SK-N-SH treated with all-trans-retinoic acid at 6 μM for 48 hours (cell line): ENCODE measurements at regions not wholly inside any gene's neighbourhood (a gene's known extent, or its start where the extent isn't known, plus 50 kb on each side); places are given as distances from the start of the nearest gene placed in this dataset.

ENCODE experiments used
- ATAC-seq: fragments of 200-7000 bp; cut with Tn5 transposase; 3 replicates; pipeline ENCODE4 v1.9.1; 2020; ENCODE audit warnings: mild to moderate bottlenecking, moderate library complexity
- ARNTL ChIP-seq: fragments of 450-650 bp; formaldehyde crosslinking; IDR thresholded peaks from 2 replicates; pipeline ENCODE4 v1.5.0; 2020; ENCODE audit warnings: low read depth, mild to moderate bottlenecking, moderate library complexity, borderline replicate concordance
- BACH2 ChIP-seq: fragments of 250-450 bp; sonication (Bioruptor Pico); IDR thresholded peaks from 2 replicates; pipeline ENCODE4 v1.9.0; 2021; ENCODE audit warnings: mild to moderate bottlenecking, borderline replicate concordance
- CREB5 ChIP-seq: fragments of 250-450 bp; sonication (Bioruptor Pico); IDR thresholded peaks from 2 replicates; pipeline ENCODE4 v1.5.1; 2020; ENCODE audit warnings: low read depth, mild to moderate bottlenecking, moderate library complexity
- CSDC2 ChIP-seq: fragments of 250-450 bp; sonication (Bioruptor Pico); IDR thresholded peaks from 2 replicates; pipeline ENCODE4 v1.5.0; 2020; ENCODE audit warnings: mild to moderate bottlenecking, moderate library complexity
- ESRRG ChIP-seq: fragments of 250-450 bp; sonication (Bioruptor Pico); IDR thresholded peaks from 2 replicates; pipeline ENCODE4 v1.6.1; 2021; ENCODE audit warnings: mild to moderate bottlenecking
- GLIS3 ChIP-seq: fragments of 250-450 bp; sonication (Bioruptor Pico); IDR thresholded peaks from 2 replicates; pipeline ENCODE4 v1.5.0; 2020; ENCODE audit warnings: mild to moderate bottlenecking, moderate library complexity
- ISL1 ChIP-seq: fragments of 250-450 bp; sonication (Bioruptor Pico); IDR thresholded peaks from 2 replicates; pipeline ENCODE4 v2.1.2; 2022; ENCODE audit warnings: mild to moderate bottlenecking, moderate library complexity
- OSR1 ChIP-seq: fragments of 250-450 bp; sonication (Bioruptor Pico); IDR thresholded peaks from 2 replicates; pipeline ENCODE4 v1.8.0; 2022; ENCODE audit warnings: moderate library complexity, mild to moderate bottlenecking, inconsistent platforms
- PPARA ChIP-seq: fragments of 250-450 bp; sonication (Bioruptor Pico); IDR thresholded peaks from 2 replicates; pipeline ENCODE4 v1.5.0; 2020; ENCODE audit warnings: mild to moderate bottlenecking, borderline replicate concordance
- RARB ChIP-seq: fragments of 250-450 bp; sonication (Bioruptor Pico); IDR thresholded peaks from 2 replicates; pipeline ENCODE4 v1.8.0; 2021; ENCODE audit warnings: mild to moderate bottlenecking, moderate library complexity
- SNAI2 ChIP-seq: fragments of 250-450 bp; sonication (Bioruptor Pico); IDR thresholded peaks from 2 replicates; pipeline ENCODE4 v1.5.0; 2020; ENCODE audit warnings: mild to moderate bottlenecking, moderate library complexity
- TCF4 ChIP-seq: fragments of 250-450 bp; sonication (Bioruptor Pico); IDR thresholded peaks from 2 replicates; pipeline ENCODE4 v1.8.0; 2021; ENCODE audit warnings: mild to moderate bottlenecking, moderate library complexity, borderline replicate concordance
- TOX ChIP-seq: fragments of 250-450 bp; sonication (Bioruptor Pico); IDR thresholded peaks from 2 replicates; pipeline ENCODE4 v1.8.0; 2021; ENCODE audit warnings: mild to moderate bottlenecking, moderate library complexity, borderline replicate concordance
- ZC3H10 ChIP-seq: fragments of 250-450 bp; sonication (Bioruptor Pico); IDR thresholded peaks from 2 replicates; pipeline ENCODE4 v1.5.1; 2021; ENCODE audit warnings: mild to moderate bottlenecking, moderate library complexity
- ZFP3 ChIP-seq: fragments of 250-450 bp; sonication (Bioruptor Pico); IDR thresholded peaks from 2 replicates; pipeline ENCODE4 v1.5.0; 2020; ENCODE audit warnings: mild to moderate bottlenecking, moderate library complexity
- ZFP30 ChIP-seq: fragments of 450-650 bp; formaldehyde crosslinking; IDR thresholded peaks from 2 replicates; pipeline ENCODE4 v1.5.0; 2022; ENCODE audit warnings: mild to moderate bottlenecking, moderate library complexity
- ZNF565 ChIP-seq: fragments of 450-650 bp; formaldehyde crosslinking; conservative IDR thresholded peaks from 2 replicates; pipeline ENCODE4 v1.5.0; 2020; ENCODE audit warnings: low read depth, mild to moderate bottlenecking, moderate library complexity
- ZNF70 ChIP-seq: fragments of 450-650 bp; formaldehyde crosslinking; IDR thresholded peaks from 2 replicates; pipeline ENCODE4 v1.5.0; 2020; ENCODE audit warnings: mild to moderate bottlenecking, moderate library complexity
- ZNF8 ChIP-seq: fragments of 450-650 bp; formaldehyde crosslinking; IDR thresholded peaks from 2 replicates; pipeline ENCODE4 v1.5.0; 2020; ENCODE audit warnings: mild to moderate bottlenecking, moderate library complexity
- TF ChIP-seq, protein P1 (sequence below): fragments of 250-450 bp; sonication (Bioruptor Pico); IDR thresholded peaks from 2 replicates; pipeline ENCODE4 v1.8.0; 2020; ENCODE audit warnings: mild to moderate bottlenecking, moderate library complexity, borderline replicate concordance
- TF ChIP-seq, protein P2 (sequence below): fragments of 250-450 bp; sonication (Bioruptor Pico); IDR thresholded peaks from 2 replicates; pipeline ENCODE4 v1.5.1; 2021; ENCODE audit warnings: mild to moderate bottlenecking, moderate library complexity
- TF ChIP-seq, protein P3 (sequence below): fragments of 250-450 bp; sonication (Bioruptor Pico); IDR thresholded peaks from 2 replicates; pipeline ENCODE4 v1.5.0; 2020; ENCODE audit warnings: mild to moderate bottlenecking, moderate library complexity
- TF ChIP-seq, protein P4 (sequence below): fragments of 250-450 bp; sonication (Bioruptor Pico); IDR thresholded peaks from 2 replicates; pipeline ENCODE4 v1.8.0; 2021; ENCODE audit warnings: low read depth, mild to moderate bottlenecking, moderate library complexity, borderline replicate concordance

- TF ChIP-seq, protein P1, sequence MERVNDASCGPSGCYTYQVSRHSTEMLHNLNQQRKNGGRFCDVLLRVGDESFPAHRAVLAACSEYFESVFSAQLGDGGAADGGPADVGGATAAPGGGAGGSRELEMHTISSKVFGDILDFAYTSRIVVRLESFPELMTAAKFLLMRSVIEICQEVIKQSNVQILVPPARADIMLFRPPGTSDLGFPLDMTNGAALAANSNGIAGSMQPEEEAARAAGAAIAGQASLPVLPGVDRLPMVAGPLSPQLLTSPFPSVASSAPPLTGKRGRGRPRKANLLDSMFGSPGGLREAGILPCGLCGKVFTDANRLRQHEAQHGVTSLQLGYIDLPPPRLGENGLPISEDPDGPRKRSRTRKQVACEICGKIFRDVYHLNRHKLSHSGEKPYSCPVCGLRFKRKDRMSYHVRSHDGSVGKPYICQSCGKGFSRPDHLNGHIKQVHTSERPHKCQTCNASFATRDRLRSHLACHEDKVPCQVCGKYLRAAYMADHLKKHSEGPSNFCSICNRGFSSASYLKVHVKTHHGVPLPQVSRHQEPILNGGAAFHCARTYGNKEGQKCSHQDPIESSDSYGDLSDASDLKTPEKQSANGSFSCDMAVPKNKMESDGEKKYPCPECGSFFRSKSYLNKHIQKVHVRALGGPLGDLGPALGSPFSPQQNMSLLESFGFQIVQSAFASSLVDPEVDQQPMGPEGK (CRISPR knock-in tag), result no peak
- no peak for TF ChIP-seq SNAI2 (CRISPR knock-in tag)
- TF ChIP-seq ZC3H10 (CRISPR knock-in tag), result no peak
- no peak for TF ChIP-seq RARB
- no peak for TF ChIP-seq OSR1 (CRISPR knock-in tag)
- no peak for TF ChIP-seq ZNF8 (CRISPR knock-in tag)
These were observed 127.8 kb downstream of the SEC61B start (continued) for GRCh38 chr9:99349870-99350269.

GRCh38 chr9:99350461-99350860 lies 128.4 kb downstream of the SEC61B start:
- ATAC-seq, result no peak
- no peak for TF ChIP-seq SNAI2 (CRISPR knock-in tag)
- TF ChIP-seq ARNTL, result no peak
- TF ChIP-seq BACH2 (CRISPR knock-in tag), result no peak
- TF ChIP-seq, protein P1 (CRISPR knock-in tag), result no peak
- TF ChIP-seq GLIS3 (CRISPR knock-in tag), result no peak
- TF ChIP-seq PPARA (CRISPR knock-in tag), result no peak
- no peak for TF ChIP-seq ZNF565 (CRISPR knock-in tag)
- no peak for TF ChIP-seq TCF4 (CRISPR knock-in tag)
- TF ChIP-seq ZC3H10 (CRISPR knock-in tag), result no peak
- TF ChIP-seq, protein P2, sequence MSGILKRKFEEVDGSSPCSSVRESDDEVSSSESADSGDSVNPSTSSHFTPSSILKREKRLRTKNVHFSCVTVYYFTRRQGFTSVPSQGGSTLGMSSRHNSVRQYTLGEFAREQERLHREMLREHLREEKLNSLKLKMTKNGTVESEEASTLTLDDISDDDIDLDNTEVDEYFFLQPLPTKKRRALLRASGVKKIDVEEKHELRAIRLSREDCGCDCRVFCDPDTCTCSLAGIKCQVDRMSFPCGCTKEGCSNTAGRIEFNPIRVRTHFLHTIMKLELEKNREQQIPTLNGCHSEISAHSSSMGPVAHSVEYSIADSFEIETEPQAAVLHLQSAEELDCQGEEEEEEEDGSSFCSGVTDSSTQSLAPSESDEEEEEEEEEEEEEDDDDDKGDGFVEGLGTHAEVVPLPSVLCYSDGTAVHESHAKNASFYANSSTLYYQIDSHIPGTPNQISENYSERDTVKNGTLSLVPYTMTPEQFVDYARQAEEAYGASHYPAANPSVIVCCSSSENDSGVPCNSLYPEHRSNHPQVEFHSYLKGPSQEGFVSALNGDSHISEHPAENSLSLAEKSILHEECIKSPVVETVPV (CRISPR knock-in tag), result no peak

DNA sequence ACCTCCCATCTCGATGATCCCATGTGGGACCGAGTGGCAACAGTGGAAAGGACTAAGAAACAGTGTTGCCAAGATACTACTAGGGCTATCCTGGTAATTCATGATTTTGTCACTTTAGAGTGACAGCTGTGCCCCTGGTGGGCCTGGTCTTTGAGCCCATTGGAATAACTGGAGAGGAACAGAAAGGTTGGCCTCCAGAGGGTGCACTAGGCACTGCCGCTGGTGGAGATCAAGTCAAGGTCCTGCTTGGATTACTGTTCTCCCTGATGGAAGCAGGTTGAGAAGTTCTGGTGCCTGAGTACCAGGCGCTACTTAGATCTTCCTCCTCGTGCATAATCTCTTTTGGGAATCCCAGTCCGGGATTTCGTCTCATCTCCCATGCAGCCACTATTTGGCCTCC lies 129.6 kb downstream of the SEC61B start:
- TF ChIP-seq, protein P1 (CRISPR knock-in tag), result no peak
- TF ChIP-seq ZFP3 (no peak), ZNF8 (CRISPR knock-in tag) (no peak), CREB5 (CRISPR knock-in tag) (no peak), ARNTL (no peak), ISL1 (no peak), CSDC2 (CRISPR knock-in tag) (no peak), SNAI2 (CRISPR knock-in tag) (no peak), TOX (CRISPR knock-in tag) (no peak), ZFP30 (CRISPR knock-in tag) (no peak), ZNF70 (CRISPR knock-in tag) (no peak), BACH2 (CRISPR knock-in tag) (no peak), OSR1 (CRISPR knock-in tag) (no peak), GLIS3 (CRISPR knock-in tag) (no peak), ESRRG (no peak), TCF4 (CRISPR knock-in tag) (no peak), RARB (no peak)
- TF ChIP-seq, protein P3, sequence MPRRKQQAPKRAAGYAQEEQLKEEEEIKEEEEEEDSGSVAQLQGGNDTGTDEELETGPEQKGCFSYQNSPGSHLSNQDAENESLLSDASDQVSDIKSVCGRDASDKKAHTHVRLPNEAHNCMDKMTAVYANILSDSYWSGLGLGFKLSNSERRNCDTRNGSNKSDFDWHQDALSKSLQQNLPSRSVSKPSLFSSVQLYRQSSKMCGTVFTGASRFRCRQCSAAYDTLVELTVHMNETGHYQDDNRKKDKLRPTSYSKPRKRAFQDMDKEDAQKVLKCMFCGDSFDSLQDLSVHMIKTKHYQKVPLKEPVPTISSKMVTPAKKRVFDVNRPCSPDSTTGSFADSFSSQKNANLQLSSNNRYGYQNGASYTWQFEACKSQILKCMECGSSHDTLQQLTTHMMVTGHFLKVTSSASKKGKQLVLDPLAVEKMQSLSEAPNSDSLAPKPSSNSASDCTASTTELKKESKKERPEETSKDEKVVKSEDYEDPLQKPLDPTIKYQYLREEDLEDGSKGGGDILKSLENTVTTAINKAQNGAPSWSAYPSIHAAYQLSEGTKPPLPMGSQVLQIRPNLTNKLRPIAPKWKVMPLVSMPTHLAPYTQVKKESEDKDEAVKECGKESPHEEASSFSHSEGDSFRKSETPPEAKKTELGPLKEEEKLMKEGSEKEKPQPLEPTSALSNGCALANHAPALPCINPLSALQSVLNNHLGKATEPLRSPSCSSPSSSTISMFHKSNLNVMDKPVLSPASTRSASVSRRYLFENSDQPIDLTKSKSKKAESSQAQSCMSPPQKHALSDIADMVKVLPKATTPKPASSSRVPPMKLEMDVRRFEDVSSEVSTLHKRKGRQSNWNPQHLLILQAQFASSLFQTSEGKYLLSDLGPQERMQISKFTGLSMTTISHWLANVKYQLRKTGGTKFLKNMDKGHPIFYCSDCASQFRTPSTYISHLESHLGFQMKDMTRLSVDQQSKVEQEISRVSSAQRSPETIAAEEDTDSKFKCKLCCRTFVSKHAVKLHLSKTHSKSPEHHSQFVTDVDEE (CRISPR knock-in tag), result no peak
- TF ChIP-seq, protein P4, sequence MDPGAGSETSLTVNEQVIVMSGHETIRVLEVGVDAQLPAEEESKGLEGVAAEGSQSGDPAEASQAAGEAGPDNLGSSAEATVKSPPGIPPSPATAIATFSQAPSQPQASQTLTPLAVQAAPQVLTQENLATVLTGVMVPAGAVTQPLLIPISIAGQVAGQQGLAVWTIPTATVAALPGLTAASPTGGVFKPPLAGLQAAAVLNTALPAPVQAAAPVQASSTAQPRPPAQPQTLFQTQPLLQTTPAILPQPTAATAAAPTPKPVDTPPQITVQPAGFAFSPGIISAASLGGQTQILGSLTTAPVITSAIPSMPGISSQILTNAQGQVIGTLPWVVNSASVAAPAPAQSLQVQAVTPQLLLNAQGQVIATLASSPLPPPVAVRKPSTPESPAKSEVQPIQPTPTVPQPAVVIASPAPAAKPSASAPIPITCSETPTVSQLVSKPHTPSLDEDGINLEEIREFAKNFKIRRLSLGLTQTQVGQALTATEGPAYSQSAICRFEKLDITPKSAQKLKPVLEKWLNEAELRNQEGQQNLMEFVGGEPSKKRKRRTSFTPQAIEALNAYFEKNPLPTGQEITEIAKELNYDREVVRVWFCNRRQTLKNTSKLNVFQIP (CRISPR knock-in tag), result no peak
- TF ChIP-seq, protein P2 (CRISPR knock-in tag), result no peak
- ATAC-seq, result no peak
